ENCODE measurements at regions not wholly inside any gene's neighbourhood (a gene's known extent, or its start where the extent isn't known, plus 50 kb on each side); places are given as distances from the start of the nearest gene placed in this dataset.

GRCh38 chr10:112883360-112884178 lies 66.5 kb upstream of the TCF7L2 start:
- no peak for ATAC-seq
- BruUV-seq (replicated peaks): no TSS peak
- Histone ChIP-seq H3K4me3 (no peak overlapping the region), H3K9ac (ENCODE audit: insufficient read depth in 1 of 2, low read depth in 2 of 2, low read length in 2 of 2) (no peak overlapping the region), H3K4me2 (ENCODE audit: insufficient read depth, low read length) (no peak overlapping the region), H3K9me3 (replicated peaks; ENCODE audit: control insufficient read depth, insufficient read depth, low read depth, low read length) (no peaks in the 10 kb centered on the region), H4K20me1 (replicated peaks; ENCODE audit: control insufficient read depth, insufficient read depth, low read length) (no peaks in the 10 kb centered on the region), H3K27me3 (ENCODE audit: control insufficient read depth in 2 of 2, insufficient read depth in 2 of 2, low read length in 2 of 2) (no peaks in the 10 kb centered on the region), H3K36me3 (ENCODE audit: control insufficient read depth, insufficient read depth, low read length) (no peaks in the 10 kb centered on the region), H3K4me1 (replicated peaks in 1 of 2; ENCODE audit: control insufficient read depth in 2 of 2, insufficient read depth in 2 of 2, low read length in 2 of 2) (no peaks in the 10 kb centered on the region), H3K9me1 (ENCODE audit: control insufficient read depth, insufficient read depth, low read length) (no peaks in the 10 kb centered on the region), H3K27ac (ENCODE audit: extremely low read depth, low read depth, low read length) (no peak overlapping the region), H2AFZ (ENCODE audit: low read depth, low read length) (no peak overlapping the region), H3K79me2 (ENCODE audit: control insufficient read depth, insufficient read depth, low read length) (no peaks in the 10 kb centered on the region)
- ChIA-PET CTCF (ENCODE audit: low intra/inter-chr PET ratio) (no interaction called here), POLR2A (no interaction called here)
- no peak for TF ChIP-seq CREB1 (IDR thresholded peaks at IDR 0.05)
- TF ChIP-seq CREB1 (CRISPR knock-in tag; IDR thresholded peaks at IDR 0.05): no peak
- no peak for TF ChIP-seq ZSCAN29 (IDR thresholded peaks at IDR 0.05)
- no peak for TF ChIP-seq KDM1A (IDR thresholded peaks at IDR 0.05)
- no peak for TF ChIP-seq ZNF277 (CRISPR knock-in tag; IDR thresholded peaks at IDR 0.05; ENCODE audit: borderline replicate concordance)
- no peak for TF ChIP-seq IRF9 (tag; IDR thresholded peaks at IDR 0.05)
- TF ChIP-seq ZFP91 (CRISPR knock-in tag; IDR thresholded peaks at IDR 0.05): no peak
- in situ Hi-C loops (cut with MboI) (no loop called here), intact Hi-C loops (cut with micrococcal nuclease) (no loop called here)
- WGBS (ENCODE audit: insufficient coverage, low coverage, missing lambda C conversion rate): 2% methylated on average over 5 of the region's 5 CpGs
- no peak for DNase-seq (ENCODE audit: extremely low read depth in 1 of 4, low spot score in 3 of 4)
- FAIRE-seq: no peak

Measured in K562 (cell line).